NB4 (cell line): ENCODE measurements at regions not wholly inside any gene's neighbourhood (a gene's known extent, or its start where the extent isn't known, plus 50 kb on each side); places are given as distances from the start of the nearest gene placed in this dataset.

ENCODE experiments used
- DNase-seq: peaks from one replicate; pipeline ENCODE4 v3.0.0; 2010; ENCODE audit warnings: low read depth
- H3K4me3 ChIP-seq: one replicate; pipeline ENCODE4 v1.5.1; 2011; ENCODE audit warnings: mild to moderate bottlenecking, low read depth, low read length, moderate library complexity
- CTCF ChIP-seq: IDR thresholded peaks from one replicate; pipeline ENCODE4 v1.5.1; 2012; ENCODE audit warnings: low read depth, low read length
- MAX ChIP-seq: IDR thresholded peaks from 2 replicates; pipeline ENCODE4 v1.6.1; 2011; ENCODE audit warnings: low read depth, low read length
- MYC ChIP-seq: IDR thresholded peaks from 2 replicates; pipeline ENCODE4 v1.6.1; 2011; ENCODE audit warnings: low read depth, low read length
- POLR2A ChIP-seq: IDR thresholded peaks from 2 replicates; pipeline ENCODE4 v1.6.1; 2011; ENCODE audit warnings: mild to moderate bottlenecking; ENCODE audit not compliant: insufficient read length; ENCODE audit errors: extremely low read depth

GRCh38 chr4:137674066-137674465, 141.8 kb upstream of the PCDH18 start:
- no peak overlapping the region for H3K4me3 ChIP-seq
- no peak for DNase-seq
- TF ChIP-seq CTCF (no peak), MAX (no peak), POLR2A (no peak), MYC (no peak)

DNA sequence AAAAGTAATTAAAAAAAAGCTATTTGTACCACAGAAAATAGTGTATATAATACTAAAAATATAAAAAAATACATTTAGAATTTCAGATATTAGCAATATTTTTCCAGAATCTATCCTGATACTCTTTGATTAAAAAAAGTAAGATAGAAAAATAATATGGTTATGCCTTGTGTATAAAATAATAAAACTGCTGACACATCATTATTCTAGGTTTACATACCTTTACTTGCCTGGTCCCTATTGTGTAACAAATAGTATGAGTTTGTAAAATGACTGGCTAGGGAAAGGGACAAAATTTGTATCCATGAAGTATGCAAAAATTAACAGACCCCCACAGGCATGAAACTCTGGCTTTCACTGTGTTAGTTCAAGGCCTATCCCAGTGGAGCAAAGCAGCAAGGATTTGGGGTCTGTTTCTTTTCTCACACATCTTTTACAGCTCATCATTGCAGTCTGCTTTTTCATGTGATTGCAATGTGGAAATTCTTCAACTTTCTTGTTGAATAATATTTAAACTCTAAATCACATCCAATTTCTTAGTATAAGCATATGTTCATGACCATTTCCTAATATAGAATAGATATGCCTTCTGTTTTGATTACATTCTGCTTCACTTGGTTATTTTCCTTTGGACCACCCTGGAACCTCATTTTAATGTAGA, 136.7 kb upstream of the PCDH18 start:
- no peak for DNase-seq
- H3K4me3 ChIP-seq = no peak overlapping the region
- TF ChIP-seq POLR2A (no peak), MAX (no peak), CTCF (no peak)

GRCh38 chr4:137664416-137664815, 132.1 kb upstream of the PCDH18 start:
- DNase-seq = no peak
- no peak overlapping the region for H3K4me3 ChIP-seq
- no peak for TF ChIP-seq MAX
- no peak for TF ChIP-seq MYC
- no peak for TF ChIP-seq CTCF
- TF ChIP-seq POLR2A = no peak

DNA sequence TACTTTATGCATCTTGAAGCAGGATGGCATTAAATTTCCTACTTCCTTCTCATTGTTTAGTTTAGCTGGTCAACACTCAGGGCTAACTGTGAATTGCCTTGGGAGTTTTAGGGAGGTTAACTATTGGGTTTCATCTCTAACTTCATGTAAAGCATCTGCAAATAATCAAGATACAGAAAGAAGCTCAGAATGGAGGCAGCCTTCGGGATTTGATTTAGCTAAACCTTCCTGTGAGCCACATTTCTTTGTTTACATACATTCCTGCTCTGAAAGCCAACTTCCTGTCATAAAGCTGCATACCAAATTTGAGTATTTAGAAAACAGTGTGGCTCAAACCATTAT, 131.7 kb upstream of the PCDH18 start:
- DNase-seq = no peak
- no peak for TF ChIP-seq MAX
- no peak for TF ChIP-seq POLR2A
- no peak for TF ChIP-seq CTCF
- no peak for TF ChIP-seq MYC
- H3K4me3 ChIP-seq = no peak overlapping the region

DNA sequence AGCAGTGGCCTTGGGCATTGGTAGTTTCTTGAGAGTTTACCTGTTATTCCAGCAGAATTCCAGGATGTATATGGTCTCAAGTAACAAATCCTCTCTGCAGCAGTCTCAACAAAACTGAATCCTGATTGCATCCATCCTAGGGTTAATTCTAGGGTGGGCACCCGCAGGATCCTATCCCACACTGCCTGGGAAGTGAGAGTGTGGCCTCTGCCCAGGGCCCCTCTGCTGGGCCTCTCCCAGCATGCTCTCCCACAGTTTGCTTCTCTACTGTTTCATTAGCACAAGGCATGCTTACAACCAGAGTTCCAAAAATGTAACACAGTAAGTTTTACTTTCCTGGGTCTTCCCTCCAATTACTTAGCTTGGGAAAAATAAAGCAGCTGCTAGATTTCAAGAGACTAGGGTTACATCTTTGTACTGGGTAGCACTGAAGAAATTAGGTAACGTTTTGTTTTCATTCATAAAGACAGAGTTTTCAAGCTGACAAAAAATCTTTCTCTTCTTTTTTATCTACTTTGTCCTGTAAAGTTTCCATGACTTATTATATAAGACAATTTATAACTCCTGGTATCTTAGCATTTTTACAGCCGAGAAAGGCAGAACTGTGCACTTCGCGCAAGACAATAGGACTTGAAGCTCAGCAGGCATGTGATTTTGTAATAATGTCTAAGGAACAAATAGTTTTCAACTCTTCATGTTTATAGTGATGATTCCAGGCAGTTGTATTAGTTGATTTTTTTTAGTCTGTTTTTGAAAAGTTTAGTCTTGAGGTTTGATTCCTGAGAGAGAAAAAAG, 131.2 kb upstream of the PCDH18 start:
- no peak for DNase-seq
- no peak overlapping the region for H3K4me3 ChIP-seq
- no peak for TF ChIP-seq MYC
- TF ChIP-seq MAX = no peak
- TF ChIP-seq POLR2A = no peak
- no peak for TF ChIP-seq CTCF
